HG03103 (cell line): ENCODE measurements at regions not wholly inside any gene's neighbourhood (a gene's known extent, or its start where the extent isn't known, plus 50 kb on each side); places are given as distances from the start of the nearest gene placed in this dataset.

Experiments
- ATAC-seq: cut with Tn5 transposase; IDR thresholded peaks from one replicate; pipeline ENCODE4 v1.9.1; 2021; ENCODE audit warnings: low read depth; ENCODE audit not compliant: unreplicated experiment

- ATAC-seq, result no peak
These were observed 133.5 kb downstream of the URB2 start for GRCh38 chr1:229759586-229759985.

- no peak for ATAC-seq
These were observed 134.5 kb downstream of the URB2 start for GRCh38 chr1:229760478-229760996.

GRCh38 chr1:229762891-229763290, 136.8 kb downstream of the URB2 start:
- no peak for ATAC-seq

- ATAC-seq, result no peak
These were observed 142.2 kb downstream of the URB2 start for GRCh38 chr1:229768232-229768631.

- ATAC-seq, result no peak
These were observed 143.0 kb downstream of the URB2 start for GRCh38 chr1:229769006-229769405.

GRCh38 chr1:229769809-229770208, 143.8 kb downstream of the URB2 start:
- no peak for ATAC-seq

GRCh38 chr1:229778794-229779193, 152.7 kb downstream of the URB2 start:
- no peak for ATAC-seq

GRCh38 chr1:229781453-229781852, 155.4 kb downstream of the URB2 start:
- no peak for ATAC-seq

- no peak for ATAC-seq
These were observed 156.4 kb downstream of the URB2 start for GRCh38 chr1:229782469-229782868.

GRCh38 chr1:229784834-229785233, 158.8 kb downstream of the URB2 start:
- no peak for ATAC-seq

GRCh38 chr1:229786974-229787610, 161.0 kb downstream of the URB2 start:
- ATAC-seq, result no peak

GRCh38 chr1:229788004-229788403, 162.0 kb downstream of the URB2 start:
- no peak for ATAC-seq

GRCh38 chr1:229792012-229792975, 166.2 kb downstream of the URB2 start:
- ATAC-seq, result no peak

GRCh38 chr1:229793488-229793887, 167.4 kb downstream of the URB2 start:
- ATAC-seq, result no peak

- ATAC-seq, result no peak
These were observed 172.5 kb downstream of the URB2 start for GRCh38 chr1:229798558-229798957.

GRCh38 chr1:229803626-229804217, 177.7 kb downstream of the URB2 start:
- ATAC-seq, result no peak

GRCh38 chr1:229808272-229808671, 182.2 kb downstream of the URB2 start:
- ATAC-seq, result no peak

GRCh38 chr1:229810140-229810539, 184.1 kb downstream of the URB2 start:
- ATAC-seq, result no peak

- ATAC-seq, result no peak
These were observed 184.9 kb downstream of the URB2 start for GRCh38 chr1:229810961-229811360.

GRCh38 chr1:229812148-229812547, 186.1 kb downstream of the URB2 start:
- no peak for ATAC-seq

- ATAC-seq, result no peak
These were observed 186.6 kb downstream of the URB2 start for GRCh38 chr1:229812693-229813092.
